ENCODE measurements at regions not wholly inside any gene's neighbourhood (a gene's known extent, or its start where the extent isn't known, plus 50 kb on each side); places are given as distances from the start of the nearest gene placed in this dataset.

DNA sequence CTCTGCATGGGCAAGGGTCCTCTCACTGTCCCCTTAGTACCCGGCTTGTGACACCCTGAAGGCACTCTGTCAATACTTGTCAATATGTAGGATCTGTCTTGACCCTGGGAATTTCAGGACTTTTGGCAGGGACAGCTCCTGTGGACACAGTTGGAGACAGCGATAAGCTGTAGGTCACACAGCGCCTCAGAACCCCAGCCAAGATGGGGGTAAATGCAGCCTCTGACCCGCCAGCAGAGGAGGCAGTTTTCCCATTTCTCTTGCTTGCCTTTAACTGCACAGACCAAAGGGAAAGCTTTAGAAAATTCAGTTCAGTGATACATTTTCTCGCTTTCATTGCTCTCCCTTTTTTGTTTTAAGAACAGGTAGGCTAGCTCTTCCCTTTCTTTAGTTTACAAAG, 54.8 kb upstream of the KLHL29 start:
- Histone ChIP-seq H4K20me1 (ENCODE audit: insufficient read depth, low read length) (no peaks in the 10 kb centered on the region), H2AFZ (ENCODE audit: low read length) (no peak overlapping the region), H3K4me3 (replicated peaks in 1 of 3; ENCODE audit: insufficient read depth in 1 of 3, low read depth in 2 of 3, low read length in 3 of 3) (no peak overlapping the region), H3K4me1 (ENCODE audit: insufficient read depth, low read length) (no peaks in the 10 kb centered on the region), H3K79me2 (ENCODE audit: insufficient read depth, low read length) (no peaks in the 10 kb centered on the region), H3K36me3 (replicated peaks in 1 of 2; ENCODE audit: control insufficient read depth in 1 of 2, insufficient read depth in 2 of 2, low read length in 2 of 2) (no peaks in the 10 kb centered on the region), H3K27me3 (ENCODE audit: control insufficient read depth in 1 of 2, insufficient read depth in 2 of 2, low read length in 2 of 2) (peaks cover 0 to 3% of the 10 kb centered on the region in 2 experiments; a peak in 1 of 5 replicates), H3K4me2 (ENCODE audit: low read depth, low read length) (no peak overlapping the region), H3K27ac (ENCODE audit: extremely low read length, insufficient read depth, low read length) (no peak overlapping the region), H3K9me3 (ENCODE audit: low read length) (no peaks in the 10 kb centered on the region), H3K9ac (ENCODE audit: insufficient read depth, low read depth, low read length) (no peak overlapping the region)
- CTCF ChIA-PET (ENCODE audit: low intra/inter-chr PET ratio, low total read pairs) = no interaction called here
- DNase-seq (ENCODE audit: low spot score) (no peak), FAIRE-seq (no peak), ATAC-seq (peak; percentile 68)
- intact Hi-C loops (cut with micrococcal nuclease; ENCODE audit: unreplicated experiment) = no loop called here
- POLR2A ChIA-PET = no interaction called here
- 18% methylated on average over 4 of the region's 5 CpGs for WGBS (ENCODE audit: low lambda C conversion rate)
- BruUV-seq (replicated peaks) = no TSS peak
- in situ Hi-C loops (cut with HindIII; ENCODE audit: extremely low pct_ligation_motif_present, low pct_unique_long_range_greater_than_20kb) = no loop called here
- TF ChIP-seq ARHGAP35 (CRISPR knock-in tag; IDR thresholded peaks at IDR 0.05; ENCODE audit: borderline replicate concordance) (no peak), NPAS2 (CRISPR knock-in tag; IDR thresholded peaks at IDR 0.05; ENCODE audit: borderline replicate concordance) (no peak), KLF15 (CRISPR knock-in tag; IDR thresholded peaks at IDR 0.05; ENCODE audit: borderline replicate concordance) (no peak), SALL1 (CRISPR knock-in tag; IDR thresholded peaks at IDR 0.05) (no peak), ELF1 (CRISPR knock-in tag; IDR thresholded peaks at IDR 0.05) (no peak)
- TF ChIP-seq, protein P1, sequence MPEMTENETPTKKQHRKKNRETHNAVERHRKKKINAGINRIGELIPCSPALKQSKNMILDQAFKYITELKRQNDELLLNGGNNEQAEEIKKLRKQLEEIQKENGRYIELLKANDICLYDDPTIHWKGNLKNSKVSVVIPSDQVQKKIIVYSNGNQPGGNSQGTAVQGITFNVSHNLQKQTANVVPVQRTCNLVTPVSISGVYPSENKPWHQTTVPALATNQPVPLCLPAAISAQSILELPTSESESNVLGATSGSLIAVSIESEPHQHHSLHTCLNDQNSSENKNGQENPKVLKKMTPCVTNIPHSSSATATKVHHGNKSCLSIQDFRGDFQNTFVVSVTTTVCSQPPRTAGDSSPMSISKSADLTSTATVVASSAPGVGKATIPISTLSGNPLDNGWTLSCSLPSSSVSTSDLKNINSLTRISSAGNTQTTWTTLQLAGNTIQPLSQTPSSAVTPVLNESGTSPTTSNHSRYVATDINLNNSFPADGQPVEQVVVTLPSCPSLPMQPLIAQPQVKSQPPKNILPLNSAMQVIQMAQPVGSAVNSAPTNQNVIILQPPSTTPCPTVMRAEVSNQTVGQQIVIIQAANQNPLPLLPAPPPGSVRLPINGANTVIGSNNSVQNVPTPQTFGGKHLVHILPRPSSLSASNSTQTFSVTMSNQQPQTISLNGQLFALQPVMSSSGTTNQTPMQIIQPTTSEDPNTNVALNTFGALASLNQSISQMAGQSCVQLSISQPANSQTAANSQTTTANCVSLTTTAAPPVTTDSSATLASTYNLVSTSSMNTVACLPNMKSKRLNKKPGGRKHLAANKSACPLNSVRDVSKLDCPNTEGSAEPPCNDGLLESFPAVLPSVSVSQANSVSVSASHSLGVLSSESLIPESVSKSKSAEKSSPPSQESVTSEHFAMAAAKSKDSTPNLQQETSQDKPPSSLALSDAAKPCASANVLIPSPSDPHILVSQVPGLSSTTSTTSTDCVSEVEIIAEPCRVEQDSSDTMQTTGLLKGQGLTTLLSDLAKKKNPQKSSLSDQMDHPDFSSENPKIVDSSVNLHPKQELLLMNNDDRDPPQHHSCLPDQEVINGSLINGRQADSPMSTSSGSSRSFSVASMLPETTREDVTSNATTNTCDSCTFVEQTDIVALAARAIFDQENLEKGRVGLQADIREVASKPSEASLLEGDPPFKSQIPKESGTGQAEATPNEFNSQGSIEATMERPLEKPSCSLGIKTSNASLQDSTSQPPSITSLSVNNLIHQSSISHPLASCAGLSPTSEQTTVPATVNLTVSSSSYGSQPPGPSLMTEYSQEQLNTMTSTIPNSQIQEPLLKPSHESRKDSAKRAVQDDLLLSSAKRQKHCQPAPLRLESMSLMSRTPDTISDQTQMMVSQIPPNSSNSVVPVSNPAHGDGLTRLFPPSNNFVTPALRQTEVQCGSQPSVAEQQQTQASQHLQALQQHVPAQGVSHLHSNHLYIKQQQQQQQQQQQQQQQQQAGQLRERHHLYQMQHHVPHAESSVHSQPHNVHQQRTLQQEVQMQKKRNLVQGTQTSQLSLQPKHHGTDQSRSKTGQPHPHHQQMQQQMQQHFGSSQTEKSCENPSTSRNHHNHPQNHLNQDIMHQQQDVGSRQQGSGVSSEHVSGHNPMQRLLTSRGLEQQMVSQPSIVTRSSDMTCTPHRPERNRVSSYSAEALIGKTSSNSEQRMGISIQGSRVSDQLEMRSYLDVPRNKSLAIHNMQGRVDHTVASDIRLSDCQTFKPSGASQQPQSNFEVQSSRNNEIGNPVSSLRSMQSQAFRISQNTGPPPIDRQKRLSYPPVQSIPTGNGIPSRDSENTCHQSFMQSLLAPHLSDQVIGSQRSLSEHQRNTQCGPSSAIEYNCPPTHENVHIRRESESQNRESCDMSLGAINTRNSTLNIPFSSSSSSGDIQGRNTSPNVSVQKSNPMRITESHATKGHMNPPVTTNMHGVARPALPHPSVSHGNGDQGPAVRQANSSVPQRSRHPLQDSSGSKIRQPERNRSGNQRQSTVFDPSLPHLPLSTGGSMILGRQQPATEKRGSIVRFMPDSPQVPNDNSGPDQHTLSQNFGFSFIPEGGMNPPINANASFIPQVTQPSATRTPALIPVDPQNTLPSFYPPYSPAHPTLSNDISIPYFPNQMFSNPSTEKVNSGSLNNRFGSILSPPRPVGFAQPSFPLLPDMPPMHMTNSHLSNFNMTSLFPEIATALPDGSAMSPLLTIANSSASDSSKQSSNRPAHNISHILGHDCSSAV (CRISPR knock-in tag; IDR thresholded peaks at IDR 0.05; ENCODE audit: borderline replicate concordance) = no peak
- TF ChIP-seq, protein P2, sequence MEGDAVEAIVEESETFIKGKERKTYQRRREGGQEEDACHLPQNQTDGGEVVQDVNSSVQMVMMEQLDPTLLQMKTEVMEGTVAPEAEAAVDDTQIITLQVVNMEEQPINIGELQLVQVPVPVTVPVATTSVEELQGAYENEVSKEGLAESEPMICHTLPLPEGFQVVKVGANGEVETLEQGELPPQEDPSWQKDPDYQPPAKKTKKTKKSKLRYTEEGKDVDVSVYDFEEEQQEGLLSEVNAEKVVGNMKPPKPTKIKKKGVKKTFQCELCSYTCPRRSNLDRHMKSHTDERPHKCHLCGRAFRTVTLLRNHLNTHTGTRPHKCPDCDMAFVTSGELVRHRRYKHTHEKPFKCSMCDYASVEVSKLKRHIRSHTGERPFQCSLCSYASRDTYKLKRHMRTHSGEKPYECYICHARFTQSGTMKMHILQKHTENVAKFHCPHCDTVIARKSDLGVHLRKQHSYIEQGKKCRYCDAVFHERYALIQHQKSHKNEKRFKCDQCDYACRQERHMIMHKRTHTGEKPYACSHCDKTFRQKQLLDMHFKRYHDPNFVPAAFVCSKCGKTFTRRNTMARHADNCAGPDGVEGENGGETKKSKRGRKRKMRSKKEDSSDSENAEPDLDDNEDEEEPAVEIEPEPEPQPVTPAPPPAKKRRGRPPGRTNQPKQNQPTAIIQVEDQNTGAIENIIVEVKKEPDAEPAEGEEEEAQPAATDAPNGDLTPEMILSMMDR (CRISPR knock-in tag; IDR thresholded peaks at IDR 0.05) = peak; percentile 19; the same call in 1 of the 2 replicates
- TF ChIP-seq, protein P3, sequence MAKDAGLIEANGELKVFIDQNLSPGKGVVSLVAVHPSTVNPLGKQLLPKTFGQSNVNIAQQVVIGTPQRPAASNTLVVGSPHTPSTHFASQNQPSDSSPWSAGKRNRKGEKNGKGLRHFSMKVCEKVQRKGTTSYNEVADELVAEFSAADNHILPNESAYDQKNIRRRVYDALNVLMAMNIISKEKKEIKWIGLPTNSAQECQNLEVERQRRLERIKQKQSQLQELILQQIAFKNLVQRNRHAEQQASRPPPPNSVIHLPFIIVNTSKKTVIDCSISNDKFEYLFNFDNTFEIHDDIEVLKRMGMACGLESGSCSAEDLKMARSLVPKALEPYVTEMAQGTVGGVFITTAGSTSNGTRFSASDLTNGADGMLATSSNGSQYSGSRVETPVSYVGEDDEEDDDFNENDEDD (CRISPR knock-in tag; IDR thresholded peaks at IDR 0.05; ENCODE audit: borderline replicate concordance) = no peak
- TF ChIP-seq, protein P4, sequence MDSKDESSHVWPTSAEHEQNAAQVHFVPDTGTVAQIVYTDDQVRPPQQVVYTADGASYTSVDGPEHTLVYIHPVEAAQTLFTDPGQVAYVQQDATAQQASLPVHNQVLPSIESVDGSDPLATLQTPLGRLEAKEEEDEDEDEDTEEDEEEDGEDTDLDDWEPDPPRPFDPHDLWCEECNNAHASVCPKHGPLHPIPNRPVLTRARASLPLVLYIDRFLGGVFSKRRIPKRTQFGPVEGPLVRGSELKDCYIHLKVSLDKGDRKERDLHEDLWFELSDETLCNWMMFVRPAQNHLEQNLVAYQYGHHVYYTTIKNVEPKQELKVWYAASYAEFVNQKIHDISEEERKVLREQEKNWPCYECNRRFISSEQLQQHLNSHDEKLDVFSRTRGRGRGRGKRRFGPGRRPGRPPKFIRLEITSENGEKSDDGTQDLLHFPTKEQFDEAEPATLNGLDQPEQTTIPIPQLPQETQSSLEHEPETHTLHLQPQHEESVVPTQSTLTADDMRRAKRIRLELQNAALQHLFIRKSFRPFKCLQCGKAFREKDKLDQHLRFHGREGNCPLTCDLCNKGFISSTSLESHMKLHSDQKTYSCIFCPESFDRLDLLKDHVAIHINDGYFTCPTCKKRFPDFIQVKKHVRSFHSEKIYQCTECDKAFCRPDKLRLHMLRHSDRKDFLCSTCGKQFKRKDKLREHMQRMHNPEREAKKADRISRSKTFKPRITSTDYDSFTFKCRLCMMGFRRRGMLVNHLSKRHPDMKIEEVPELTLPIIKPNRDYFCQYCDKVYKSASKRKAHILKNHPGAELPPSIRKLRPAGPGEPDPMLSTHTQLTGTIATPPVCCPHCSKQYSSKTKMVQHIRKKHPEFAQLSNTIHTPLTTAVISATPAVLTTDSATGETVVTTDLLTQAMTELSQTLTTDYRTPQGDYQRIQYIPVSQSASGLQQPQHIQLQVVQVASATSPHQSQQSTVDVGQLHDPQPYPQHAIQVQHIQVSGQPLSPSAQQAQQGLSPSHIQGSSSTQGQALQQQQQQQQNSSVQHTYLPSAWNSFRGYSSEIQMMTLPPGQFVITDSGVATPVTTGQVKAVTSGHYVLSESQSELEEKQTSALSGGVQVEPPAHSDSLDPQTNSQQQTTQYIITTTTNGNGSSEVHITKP (CRISPR knock-in tag; IDR thresholded peaks at IDR 0.05; ENCODE audit: low read depth) = no peak

Measured in HepG2 (cell line).